KMS-11 (cell line): ENCODE measurements at regions not wholly inside any gene's neighbourhood (a gene's known extent, or its start where the extent isn't known, plus 50 kb on each side); places are given as distances from the start of the nearest gene placed in this dataset.

Source experiments
- H2AFZ ChIP-seq: fragments of 200-600 bp; sonication (generic); 2 replicates; pipeline ENCODE4 v1.6.1; 2016; ENCODE audit warnings: antibody characterized with exemption, mixed run types, low read depth
- H3K27ac ChIP-seq: fragments of 200-600 bp; sonication (generic); 2 replicates; pipeline ENCODE4 v1.6.1; 2016; ENCODE audit warnings: mild to moderate bottlenecking, mixed run types
- H3K27me3 ChIP-seq: fragments of 200-600 bp; sonication (generic); 2 replicates; pipeline ENCODE4 v1.6.1; 2017; ENCODE audit warnings: mild to moderate bottlenecking, low read depth, mixed run types, moderate library complexity; ENCODE audit not compliant: insufficient read depth
- H3K36me3 ChIP-seq: fragments of 200-600 bp; sonication (generic); 2 replicates; pipeline ENCODE4 v1.6.1; 2017; ENCODE audit warnings: mild to moderate bottlenecking, mixed run types; ENCODE audit not compliant: insufficient read depth
- H3K4me1 ChIP-seq: fragments of 200-600 bp; sonication (generic); 2 replicates; pipeline ENCODE4 v1.6.1; 2016; ENCODE audit warnings: mild to moderate bottlenecking, low read depth, mixed run types; ENCODE audit not compliant: poor library complexity, severe bottlenecking
- H3K4me2 ChIP-seq: fragments of 200-600 bp; sonication (generic); 2 replicates; pipeline ENCODE4 v1.7.0; 2016; ENCODE audit warnings: mild to moderate bottlenecking, mixed run types
- H3K4me3 ChIP-seq: fragments of 200-600 bp; sonication (generic); IDR thresholded peaks from 2 replicates; pipeline ENCODE4 v1.6.1; 2017; ENCODE audit warnings: low read depth, low read length, mixed read lengths; ENCODE audit not compliant: insufficient read depth
- H3K79me2 ChIP-seq: fragments of 200-600 bp; sonication (generic); 2 replicates; pipeline ENCODE4 v1.6.1; 2016; ENCODE audit warnings: low read depth, mixed run types; ENCODE audit not compliant: insufficient read depth
- H3K9ac ChIP-seq: fragments of 200-600 bp; sonication (generic); 2 replicates; pipeline ENCODE4 v1.6.1; 2016; ENCODE audit warnings: mild to moderate bottlenecking, mixed run types
- H4K20me1 ChIP-seq: fragments of 200-600 bp; sonication (generic); 2 replicates; pipeline ENCODE4 v1.6.1; 2016; ENCODE audit warnings: mild to moderate bottlenecking, mixed run types; ENCODE audit not compliant: insufficient read depth
- TF ChIP-seq, protein P1 (sequence below): fragments of 200-600 bp; sonication (generic); conservative IDR thresholded peaks from 2 replicates; pipeline ENCODE4 v1.6.1; 2017; ENCODE audit warnings: low read depth, mild to moderate bottlenecking, antibody characterized with exemption, low read length, moderate library complexity, mixed read lengths

DNA sequence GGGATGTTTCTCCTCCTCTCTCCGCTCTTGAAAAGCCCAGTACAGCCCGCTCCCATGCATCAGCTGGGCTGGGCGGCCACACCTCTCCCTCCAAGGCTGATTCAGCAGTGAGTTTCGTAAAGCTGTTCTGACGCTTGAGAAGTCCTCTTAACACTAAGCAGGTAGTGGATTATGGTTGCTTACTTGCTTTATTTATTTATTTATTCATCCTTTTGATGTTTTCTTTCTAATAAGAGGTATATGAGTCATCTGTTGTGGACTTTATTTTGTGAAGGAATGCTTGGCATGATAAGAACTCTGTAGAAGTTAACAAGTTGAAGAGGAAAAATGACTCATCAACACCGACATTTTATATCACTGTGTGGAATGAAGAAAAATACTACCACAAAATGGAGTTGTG, 285.0 kb downstream of the SQOR start:
- TF ChIP-seq, protein P1, sequence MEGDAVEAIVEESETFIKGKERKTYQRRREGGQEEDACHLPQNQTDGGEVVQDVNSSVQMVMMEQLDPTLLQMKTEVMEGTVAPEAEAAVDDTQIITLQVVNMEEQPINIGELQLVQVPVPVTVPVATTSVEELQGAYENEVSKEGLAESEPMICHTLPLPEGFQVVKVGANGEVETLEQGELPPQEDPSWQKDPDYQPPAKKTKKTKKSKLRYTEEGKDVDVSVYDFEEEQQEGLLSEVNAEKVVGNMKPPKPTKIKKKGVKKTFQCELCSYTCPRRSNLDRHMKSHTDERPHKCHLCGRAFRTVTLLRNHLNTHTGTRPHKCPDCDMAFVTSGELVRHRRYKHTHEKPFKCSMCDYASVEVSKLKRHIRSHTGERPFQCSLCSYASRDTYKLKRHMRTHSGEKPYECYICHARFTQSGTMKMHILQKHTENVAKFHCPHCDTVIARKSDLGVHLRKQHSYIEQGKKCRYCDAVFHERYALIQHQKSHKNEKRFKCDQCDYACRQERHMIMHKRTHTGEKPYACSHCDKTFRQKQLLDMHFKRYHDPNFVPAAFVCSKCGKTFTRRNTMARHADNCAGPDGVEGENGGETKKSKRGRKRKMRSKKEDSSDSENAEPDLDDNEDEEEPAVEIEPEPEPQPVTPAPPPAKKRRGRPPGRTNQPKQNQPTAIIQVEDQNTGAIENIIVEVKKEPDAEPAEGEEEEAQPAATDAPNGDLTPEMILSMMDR: no peak
- no peaks in the 10 kb centered on the region for H3K27me3 ChIP-seq
- no peaks in the 10 kb centered on the region for H3K79me2 ChIP-seq
- H2AFZ ChIP-seq: no peak overlapping the region
- H4K20me1 ChIP-seq: no peaks in the 10 kb centered on the region
- no peak overlapping the region for H3K9ac ChIP-seq
- no peaks in the 10 kb centered on the region for H3K36me3 ChIP-seq
- H3K4me2 ChIP-seq: no peak overlapping the region
- no peak overlapping the region for H3K27ac ChIP-seq
- no peak overlapping the region for H3K4me3 ChIP-seq
- no peaks in the 10 kb centered on the region for H3K4me1 ChIP-seq

DNA sequence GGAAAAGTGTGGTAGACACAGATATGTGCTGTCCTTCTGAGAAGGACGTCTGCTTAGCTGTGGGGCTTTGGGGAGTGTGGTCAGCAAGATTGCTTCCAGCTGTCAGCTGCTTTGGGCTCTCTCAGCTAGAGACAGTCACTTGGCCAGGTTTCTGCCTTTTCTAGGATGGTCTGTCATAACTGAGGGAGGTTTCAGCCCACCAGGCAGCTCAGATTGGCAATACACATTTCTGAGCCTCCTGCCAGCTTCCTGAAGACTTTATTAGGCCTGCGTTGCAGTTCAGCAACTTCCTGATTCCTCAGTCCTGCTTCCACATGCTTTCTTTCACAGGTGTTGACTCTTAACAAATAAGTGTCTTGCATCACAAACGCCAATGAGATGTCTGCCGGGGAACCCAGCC, 286.5 kb downstream of the SQOR start:
- Histone ChIP-seq H2AFZ (no peak overlapping the region), H3K36me3 (no peaks in the 10 kb centered on the region), H3K27ac (no peak overlapping the region), H3K4me1 (no peaks in the 10 kb centered on the region), H3K4me3 (no peak overlapping the region), H3K4me2 (no peak overlapping the region), H4K20me1 (no peaks in the 10 kb centered on the region), H3K27me3 (no peaks in the 10 kb centered on the region), H3K79me2 (no peaks in the 10 kb centered on the region), H3K9ac (no peak overlapping the region)
- TF ChIP-seq, protein P1: no peak

DNA sequence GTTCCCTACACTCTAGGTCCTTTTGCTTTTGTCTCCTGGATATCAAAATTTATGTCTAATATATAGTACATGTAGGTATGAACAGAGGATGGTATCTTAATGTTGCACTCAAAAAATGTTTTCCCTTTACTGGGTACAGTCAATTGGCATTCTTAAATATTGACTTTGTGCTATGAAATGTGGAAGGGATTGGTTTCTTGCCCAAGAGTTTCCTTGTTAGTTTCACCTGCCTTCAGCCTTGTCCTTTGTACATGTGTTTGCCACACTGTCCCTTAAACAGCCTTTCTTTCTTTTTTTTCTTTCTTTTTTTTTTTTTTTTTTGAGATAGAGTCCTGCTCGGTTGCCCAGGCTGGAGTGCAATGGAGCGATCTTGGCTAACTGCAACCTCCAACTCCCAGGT, 287.1 kb downstream of the SQOR start:
- Histone ChIP-seq H3K79me2 (no peaks in the 10 kb centered on the region), H3K4me2 (no peak overlapping the region), H3K4me3 (no peak overlapping the region), H2AFZ (no peak overlapping the region), H3K9ac (no peak overlapping the region), H3K27me3 (no peaks in the 10 kb centered on the region), H3K4me1 (no peaks in the 10 kb centered on the region), H3K27ac (no peak overlapping the region), H4K20me1 (no peaks in the 10 kb centered on the region), H3K36me3 (no peaks in the 10 kb centered on the region)
- TF ChIP-seq, protein P1: no peak

DNA sequence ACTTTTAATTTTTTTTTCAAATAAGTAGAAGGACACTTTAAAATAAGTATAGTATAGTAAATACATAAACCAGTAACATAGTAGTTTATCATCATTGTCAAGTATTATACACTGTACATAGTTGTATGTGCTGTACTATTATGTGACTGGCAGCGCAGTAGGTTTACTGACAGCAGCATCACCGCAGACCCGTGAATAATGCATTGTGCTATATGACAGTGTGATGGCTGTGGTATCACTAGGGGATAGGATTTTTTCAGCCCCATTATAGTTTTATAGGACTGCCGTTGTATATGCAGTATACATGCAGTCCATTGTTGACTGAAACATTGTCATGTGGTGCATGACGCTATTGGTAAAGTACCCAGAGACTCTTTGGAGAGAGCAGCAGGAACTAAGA, 306.5 kb downstream of the SQOR start:
- no peaks in the 10 kb centered on the region for H3K79me2 ChIP-seq
- no peak overlapping the region for H3K4me2 ChIP-seq
- no peaks in the 10 kb centered on the region for H3K4me1 ChIP-seq
- H3K27me3 ChIP-seq: no peaks in the 10 kb centered on the region
- H3K27ac ChIP-seq: no peak overlapping the region
- H3K9ac ChIP-seq: no peak overlapping the region
- no peaks in the 10 kb centered on the region for H4K20me1 ChIP-seq
- no peak overlapping the region for H2AFZ ChIP-seq
- H3K4me3 ChIP-seq: no peak overlapping the region
- no peaks in the 10 kb centered on the region for H3K36me3 ChIP-seq
- TF ChIP-seq, protein P1: no peak

DNA sequence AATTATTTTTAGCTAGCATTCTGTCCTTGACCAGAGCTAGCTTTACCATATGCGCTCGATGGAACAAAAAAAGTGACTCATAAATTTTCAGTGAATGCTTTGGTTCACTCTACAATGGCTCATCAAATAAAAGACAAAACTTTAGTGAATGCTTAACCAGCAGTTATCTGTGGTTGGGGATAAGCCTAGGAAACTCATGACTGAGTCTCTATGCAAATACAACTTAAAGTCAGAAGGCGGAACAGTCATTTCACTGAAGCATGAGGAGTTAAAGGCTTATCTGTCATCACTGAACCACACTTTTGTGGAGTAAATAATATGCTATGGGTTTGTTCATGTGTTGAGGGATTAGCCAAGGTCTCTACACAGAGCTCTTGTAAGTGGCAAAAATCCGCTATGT, 308.4 kb downstream of the SQOR start:
- H3K9ac ChIP-seq: no peak overlapping the region
- no peaks in the 10 kb centered on the region for H4K20me1 ChIP-seq
- H3K4me1 ChIP-seq: no peaks in the 10 kb centered on the region
- H3K27ac ChIP-seq: no peak overlapping the region
- no peak overlapping the region for H2AFZ ChIP-seq
- no peaks in the 10 kb centered on the region for H3K36me3 ChIP-seq
- H3K27me3 ChIP-seq: no peaks in the 10 kb centered on the region
- no peaks in the 10 kb centered on the region for H3K79me2 ChIP-seq
- no peak overlapping the region for H3K4me2 ChIP-seq
- no peak overlapping the region for H3K4me3 ChIP-seq
- TF ChIP-seq, protein P1: no peak
